ENCODE measurements at regions not wholly inside any gene's neighbourhood (a gene's known extent, or its start where the extent isn't known, plus 50 kb on each side); places are given as distances from the start of the nearest gene placed in this dataset.

- TF ChIP-seq CREB1 (IDR thresholded peaks at IDR 0.05) (no peak), CHD2 (IDR thresholded peaks at IDR 0.05; ENCODE audit: low read length) (no peak), POLR2AphosphoS5 (IDR thresholded peaks at IDR 0.05; ENCODE audit: low read depth, low read length) (no peak), BRCA1 (IDR thresholded peaks at IDR 0.05; ENCODE audit: low read depth, low read length) (no peak), FOSL1 (IDR thresholded peaks at IDR 0.05; ENCODE audit: insufficient read depth, low read depth, low read length) (no peak), NANOG (IDR thresholded peaks at IDR 0.05; ENCODE audit: insufficient read depth, low read depth, low read length, poor library complexity, severe bottlenecking) (no peak), EGR1 (IDR thresholded peaks at IDR 0.05; ENCODE audit: borderline replicate concordance, low read depth, low read length) (no peak), ZNF274 (IDR thresholded peaks at IDR 0.05; ENCODE audit: borderline replicate concordance, extremely low read depth, low read length) (no peak), GABPA (IDR thresholded peaks at IDR 0.05; ENCODE audit: borderline replicate concordance, insufficient read depth, low read length) (no peak), SRF (IDR thresholded peaks at IDR 0.05; ENCODE audit: low read depth, low read length) (no peak), PHF8 (conservative IDR thresholded peaks at IDR 0.05; ENCODE audit: low read depth, low read length) (no peak)
- TF ChIP-seq, protein P1, sequence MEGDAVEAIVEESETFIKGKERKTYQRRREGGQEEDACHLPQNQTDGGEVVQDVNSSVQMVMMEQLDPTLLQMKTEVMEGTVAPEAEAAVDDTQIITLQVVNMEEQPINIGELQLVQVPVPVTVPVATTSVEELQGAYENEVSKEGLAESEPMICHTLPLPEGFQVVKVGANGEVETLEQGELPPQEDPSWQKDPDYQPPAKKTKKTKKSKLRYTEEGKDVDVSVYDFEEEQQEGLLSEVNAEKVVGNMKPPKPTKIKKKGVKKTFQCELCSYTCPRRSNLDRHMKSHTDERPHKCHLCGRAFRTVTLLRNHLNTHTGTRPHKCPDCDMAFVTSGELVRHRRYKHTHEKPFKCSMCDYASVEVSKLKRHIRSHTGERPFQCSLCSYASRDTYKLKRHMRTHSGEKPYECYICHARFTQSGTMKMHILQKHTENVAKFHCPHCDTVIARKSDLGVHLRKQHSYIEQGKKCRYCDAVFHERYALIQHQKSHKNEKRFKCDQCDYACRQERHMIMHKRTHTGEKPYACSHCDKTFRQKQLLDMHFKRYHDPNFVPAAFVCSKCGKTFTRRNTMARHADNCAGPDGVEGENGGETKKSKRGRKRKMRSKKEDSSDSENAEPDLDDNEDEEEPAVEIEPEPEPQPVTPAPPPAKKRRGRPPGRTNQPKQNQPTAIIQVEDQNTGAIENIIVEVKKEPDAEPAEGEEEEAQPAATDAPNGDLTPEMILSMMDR (IDR thresholded peaks at IDR 0.05; ENCODE audit: control extremely low read depth in 1 of 3, insufficient read depth in 1 of 3, low read depth in 1 of 3, low read length in 3 of 3) = no peak
Observed at GRCh38 chr18:55762424-55762823, 174.4 kb upstream of the TCF4 start.

Data from H1 (cell line).